Fibroblast of lung (primary cell): ENCODE measurements at regions not wholly inside any gene's neighbourhood (a gene's known extent, or its start where the extent isn't known, plus 50 kb on each side); places are given as distances from the start of the nearest gene placed in this dataset.

Source experiments
- DNase-seq, 2 donors: peaks; one replicate each; pipeline versions ENCODE4 v3.0.0 to v3.0.0-alpha.2; 2010; ENCODE audit warnings: low read depth in 2 of 2
- H2AFZ ChIP-seq: 2 replicates; pipeline ENCODE4 v1.5.1; 2012; ENCODE audit warnings: low read length, control low read depth, inconsistent platforms
- H3K27ac ChIP-seq: 2 replicates; pipeline ENCODE4 v1.5.1; 2011; ENCODE audit warnings: low read length, control low read depth; ENCODE audit not compliant: insufficient read depth
- H3K27me3 ChIP-seq: 2 replicates; pipeline ENCODE4 v1.5.1; 2011; ENCODE audit warnings: mild to moderate bottlenecking, low read length; ENCODE audit not compliant: control insufficient read depth, insufficient read depth
- H3K36me3 ChIP-seq: 2 replicates; pipeline ENCODE4 v1.5.1; 2011; ENCODE audit warnings: low read length; ENCODE audit not compliant: control insufficient read depth, insufficient read depth
- H3K4me1 ChIP-seq: 2 replicates; pipeline ENCODE4 v1.5.1; 2011; ENCODE audit warnings: low read length; ENCODE audit not compliant: control insufficient read depth, insufficient read depth; ENCODE audit errors: extremely low read depth
- H3K4me2 ChIP-seq: 2 replicates; pipeline ENCODE4 v1.5.1; 2011; ENCODE audit warnings: low read length, control low read depth; ENCODE audit not compliant: insufficient read depth; ENCODE audit errors: extremely low read depth
- H3K4me3 ChIP-seq, 4 experiments: fragments of 200-600 bp in 1 of 4; sonication (generic) in 1 of 4; replicated peaks in 1 of 4; 2 replicates each; pipeline ENCODE4 v1.5.1; 2011 to 2016; ENCODE audit warnings: low read length in 4 of 4, low read depth in 3 of 4, mild to moderate bottlenecking in 3 of 4, control low read depth in 2 of 4, inconsistent platforms in 1 of 4, mixed read lengths in 1 of 4; ENCODE audit not compliant: insufficient read depth in 1 of 4; ENCODE audit errors: control extremely low read depth in 1 of 4
- H3K79me2 ChIP-seq: 2 replicates; pipeline ENCODE4 v1.5.1; 2012; ENCODE audit warnings: mild to moderate bottlenecking, low read length, inconsistent platforms; ENCODE audit not compliant: control insufficient read depth, insufficient read depth
- H3K9ac ChIP-seq: 2 replicates; pipeline ENCODE4 v1.5.1; 2011; ENCODE audit warnings: mild to moderate bottlenecking, low read length, control low read depth; ENCODE audit not compliant: insufficient read depth
- H3K9me3 ChIP-seq: 2 replicates; pipeline ENCODE4 v1.5.1; 2012; ENCODE audit warnings: low read depth, low read length; ENCODE audit not compliant: control insufficient read depth, insufficient read depth
- H4K20me1 ChIP-seq: 2 replicates; pipeline ENCODE4 v1.5.1; 2011; ENCODE audit warnings: low read length; ENCODE audit not compliant: control insufficient read depth, insufficient read depth; ENCODE audit errors: extremely low read depth
- CTCF ChIP-seq, 2 donors: IDR thresholded peaks in 1 of 2; conservative IDR thresholded peaks in 1 of 2; 1 replicate in 1 of 2; 2 replicates in 1 of 2; pipeline ENCODE4 v1.5.1; 2011 to 2012; ENCODE audit warnings: low read length in 2 of 2, control low read depth in 1 of 2, inconsistent platforms in 1 of 2, low read depth in 1 of 2, mild to moderate bottlenecking in 1 of 2
- EZH2 ChIP-seq: IDR thresholded peaks from 2 replicates; pipeline ENCODE4 v1.5.1; 2012; ENCODE audit warnings: low read length, control low read depth, mild to moderate bottlenecking; ENCODE audit errors: missing control alignments

DNA sequence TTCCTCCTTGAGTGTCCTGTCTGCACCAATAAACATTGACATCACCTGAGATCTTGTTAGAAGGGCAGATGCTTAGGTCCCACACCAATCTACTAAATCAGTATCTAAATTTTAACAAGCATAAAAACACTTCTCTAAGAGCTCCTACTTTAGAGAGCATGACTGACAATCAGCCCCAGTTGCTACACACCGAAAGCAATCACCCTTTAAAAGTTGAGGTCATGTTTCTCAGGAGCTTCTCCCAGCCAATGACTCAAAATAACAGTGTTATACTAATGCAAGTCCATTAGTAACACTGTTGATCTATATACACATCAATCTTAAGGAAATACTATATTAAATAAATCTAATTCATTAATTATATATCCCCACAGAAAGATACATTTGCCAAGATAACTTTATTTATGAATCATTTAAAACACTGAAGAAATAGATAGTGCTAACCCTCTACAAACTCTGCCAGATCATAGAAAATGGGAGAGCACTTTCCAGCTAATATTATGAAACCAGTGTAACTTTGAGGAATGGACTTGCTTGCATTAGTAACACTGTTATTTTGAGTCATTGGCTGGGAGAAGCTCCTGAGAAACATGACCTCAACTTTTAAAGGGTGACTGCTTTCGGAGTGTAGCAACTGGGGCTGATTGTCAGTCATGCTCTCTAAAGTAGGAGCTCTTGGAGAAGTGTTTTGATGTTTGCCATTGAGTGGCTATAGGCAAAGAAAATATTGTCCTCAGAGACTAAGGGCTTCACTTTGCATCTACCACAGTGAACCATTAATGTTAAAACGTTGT, 109.8 kb upstream of the HDX start:
- Histone ChIP-seq H3K9me3 (no peaks in the 10 kb centered on the region), H3K4me3 (no peak overlapping the region), H3K4me1 (no peaks in the 10 kb centered on the region), H3K4me2 (no peak overlapping the region), H3K9ac (no peak overlapping the region), H3K79me2 (no peaks in the 10 kb centered on the region), H4K20me1 (no peaks in the 10 kb centered on the region), H3K36me3 (no peaks in the 10 kb centered on the region), H2AFZ (no peak overlapping the region), H3K27ac (no peak overlapping the region), H3K27me3 (no peaks in the 10 kb centered on the region)
- TF ChIP-seq EZH2 (no peak), CTCF (conservative IDR thresholded peaks at IDR 0.05 in 1 of 2, IDR thresholded peaks at IDR 0.05 in 1 of 2; ENCODE audit: low read depth in 1 of 2, low read length in 2 of 2) (no peak)
- no peak for DNase-seq

DNA sequence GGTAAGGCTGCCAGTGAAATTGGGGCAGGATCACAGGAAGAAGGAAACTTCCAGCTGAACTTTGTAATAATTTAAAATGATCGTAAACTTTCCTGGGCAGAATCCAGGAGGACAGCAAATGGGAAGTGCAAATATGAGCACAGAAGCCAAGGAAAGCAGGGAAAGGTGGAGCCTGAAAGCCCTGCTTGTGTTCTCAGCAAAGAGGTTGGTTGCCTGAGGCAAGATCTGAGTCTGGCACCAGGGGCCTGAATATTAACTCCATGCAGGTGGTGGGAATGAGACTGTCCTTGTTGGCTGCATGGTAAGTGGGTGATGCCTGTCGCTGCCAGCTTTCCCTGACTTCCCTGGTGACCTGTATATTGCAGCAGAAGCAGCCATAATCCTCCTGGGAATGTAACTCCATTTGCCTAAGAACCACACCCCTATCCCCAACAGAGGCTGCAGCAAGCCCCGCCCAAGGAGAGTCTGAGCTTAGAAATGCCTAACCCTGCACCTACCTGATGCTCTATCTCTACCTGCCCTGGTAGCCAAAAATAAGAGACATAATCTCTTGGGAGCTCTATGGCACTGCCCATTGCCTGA, 132.0 kb upstream of the HDX start:
- Histone ChIP-seq H3K27ac (no peak overlapping the region), H3K4me2 (no peak overlapping the region), H3K4me3 (no peak overlapping the region), H4K20me1 (no peaks in the 10 kb centered on the region), H3K79me2 (no peaks in the 10 kb centered on the region), H3K9ac (no peak overlapping the region), H3K4me1 (no peaks in the 10 kb centered on the region), H3K9me3 (no peaks in the 10 kb centered on the region), H3K27me3 (no peaks in the 10 kb centered on the region), H3K36me3 (no peaks in the 10 kb centered on the region), H2AFZ (no peak overlapping the region)
- no peak for DNase-seq
- no peak for TF ChIP-seq CTCF (conservative IDR thresholded peaks at IDR 0.05 in 1 of 2, IDR thresholded peaks at IDR 0.05 in 1 of 2; ENCODE audit: low read depth in 1 of 2, low read length in 2 of 2)
- no peak for TF ChIP-seq EZH2

- Histone ChIP-seq H3K27ac (no peak overlapping the region), H2AFZ (no peak overlapping the region), H3K4me3 (no peak overlapping the region), H3K9ac (no peak overlapping the region), H3K27me3 (no peaks in the 10 kb centered on the region), H3K4me2 (no peak overlapping the region), H3K9me3 (no peaks in the 10 kb centered on the region), H3K4me1 (no peaks in the 10 kb centered on the region), H4K20me1 (no peaks in the 10 kb centered on the region), H3K36me3 (no peaks in the 10 kb centered on the region), H3K79me2 (no peaks in the 10 kb centered on the region)
- no peak for TF ChIP-seq CTCF (conservative IDR thresholded peaks at IDR 0.05 in 1 of 2, IDR thresholded peaks at IDR 0.05 in 1 of 2; ENCODE audit: low read depth in 1 of 2, low read length in 2 of 2)
- no peak for TF ChIP-seq EZH2
- no peak for DNase-seq
These were observed 163.8 kb upstream of the HDX start for GRCh38 chrX:84666086-84666485.
